GM23338 (cell line): ENCODE measurements at regions not wholly inside any gene's neighbourhood (a gene's known extent, or its start where the extent isn't known, plus 50 kb on each side); places are given as distances from the start of the nearest gene placed in this dataset.

Experiments used
- ATAC-seq: fragments of 200-7000 bp; cut with Tn5 transposase; 3 replicates; pipeline ENCODE4 v1.9.1; 2020
- DNase-seq: peaks from one replicate; pipeline ENCODE4 v3.0.0-alpha.2; 2015; ENCODE audit warnings: low spot score
- H2AFZ ChIP-seq: fragments of 200-600 bp; sonication (generic); 2 replicates; pipeline ENCODE4 v1.8.0; 2016; ENCODE audit warnings: antibody characterized with exemption, mild to moderate bottlenecking, moderate library complexity
- H3F3A ChIP-seq: fragments of 200-600 bp; sonication (generic); replicated peaks from 2 replicates; pipeline ENCODE4 v1.8.0; 2017; ENCODE audit warnings: antibody characterized with exemption, mixed run types, low read depth
- H3K27ac ChIP-seq: fragments of 200-600 bp; sonication (generic); 2 replicates; pipeline ENCODE4 v1.6.1; 2016; ENCODE audit warnings: low read depth
- H3K27me3 ChIP-seq: fragments of 200-600 bp; sonication (generic); 2 replicates; pipeline ENCODE4 v1.8.0; 2016; ENCODE audit warnings: mild to moderate bottlenecking, mixed run types, moderate library complexity; ENCODE audit not compliant: insufficient read depth
- H3K36me3 ChIP-seq: fragments of 200-600 bp; sonication (generic); 2 replicates; pipeline ENCODE4 v1.8.0; 2016; ENCODE audit warnings: mild to moderate bottlenecking; ENCODE audit not compliant: insufficient read depth
- H3K4me1 ChIP-seq: fragments of 200-600 bp; sonication (generic); 2 replicates; pipeline ENCODE4 v1.8.0; 2016; ENCODE audit warnings: mild to moderate bottlenecking, moderate library complexity; ENCODE audit not compliant: insufficient read depth
- H3K4me2 ChIP-seq: fragments of 200-600 bp; sonication (generic); 2 replicates; pipeline ENCODE4 v1.7.1; 2017; ENCODE audit warnings: mixed run types
- H3K4me3 ChIP-seq: fragments of 200-600 bp; sonication (generic); 2 replicates; pipeline ENCODE4 v1.6.1; 2016; ENCODE audit warnings: mixed run types
- H3K79me2 ChIP-seq: fragments of 200-600 bp; sonication (generic); replicated peaks from 2 replicates; pipeline ENCODE4 v1.8.0; 2017; ENCODE audit warnings: mild to moderate bottlenecking; ENCODE audit not compliant: insufficient read depth
- H3K9me2 ChIP-seq: fragments of 200-600 bp; sonication (generic); 2 replicates; pipeline ENCODE4 v1.8.0; 2017; ENCODE audit not compliant: insufficient read depth
- H4K20me1 ChIP-seq: fragments of 200-600 bp; sonication (generic); replicated peaks from 2 replicates; pipeline ENCODE4 v1.8.0; 2017; ENCODE audit warnings: mild to moderate bottlenecking; ENCODE audit not compliant: insufficient read depth
- H3K27ac Mint-ChIP-seq: 2 replicates; pipeline ENCODE4 v1.8.0; 2020; ENCODE audit warnings: inconsistent platforms, mild to moderate bottlenecking, moderate library complexity, mixed read lengths
- H3K27me3 Mint-ChIP-seq: 3 replicates; pipeline ENCODE4 v1.8.0; 2022; ENCODE audit warnings: low read depth, mild to moderate bottlenecking, moderate library complexity, mixed read lengths, inconsistent platforms; ENCODE audit not compliant: insufficient read depth, poor library complexity
- H3K36me3 Mint-ChIP-seq: 3 replicates; pipeline ENCODE4 v1.8.0; 2021; ENCODE audit warnings: low read depth, mild to moderate bottlenecking, inconsistent platforms, moderate library complexity, mixed read lengths
- H3K4me1 Mint-ChIP-seq: 3 replicates; pipeline ENCODE4 v1.8.0; 2020; ENCODE audit warnings: mild to moderate bottlenecking, inconsistent platforms, mixed read lengths
- H3K4me3 Mint-ChIP-seq: 3 replicates; pipeline ENCODE4 v1.8.0; 2021; ENCODE audit warnings: moderate library complexity, mild to moderate bottlenecking, inconsistent platforms, mixed read lengths
- H3K9me3 Mint-ChIP-seq: 3 replicates; pipeline ENCODE4 v1.8.0; 2020; ENCODE audit warnings: moderate library complexity, mild to moderate bottlenecking, inconsistent platforms, mixed read lengths
- CREB1 ChIP-seq: fragments of 250-450 bp; sonication (Bioruptor Pico); IDR thresholded peaks from 2 replicates; pipeline ENCODE4 v1.5.0; 2020; ENCODE audit warnings: low read depth, mild to moderate bottlenecking, moderate library complexity
- EZH2 ChIP-seq: fragments of 200-600 bp; sonication (generic); IDR thresholded peaks from one replicate; pipeline ENCODE4 v1.8.0; 2017; ENCODE audit warnings: antibody characterized with exemption, mild to moderate bottlenecking, low read depth; ENCODE audit not compliant: unreplicated experiment
- EZH2phosphoT487 ChIP-seq: fragments of 200-600 bp; sonication (generic); IDR thresholded peaks from one replicate; pipeline ENCODE4 v1.8.1; 2018; ENCODE audit warnings: antibody characterized with exemption; ENCODE audit not compliant: unreplicated experiment
- JUNB ChIP-seq: IDR thresholded peaks from one replicate; pipeline ENCODE4 v1.6.1; 2016; ENCODE audit warnings: antibody characterized with exemption; ENCODE audit not compliant: unreplicated experiment
- NANOG ChIP-seq: IDR thresholded peaks from 2 replicates; pipeline ENCODE4 v1.6.1; 2016; ENCODE audit warnings: antibody characterized with exemption, borderline replicate concordance
- POLR2AphosphoS5 ChIP-seq: IDR thresholded peaks from 2 replicates; pipeline ENCODE4 v1.6.1; 2016; ENCODE audit warnings: antibody characterized with exemption, low read depth
- STAT1 ChIP-seq: IDR thresholded peaks from one replicate; pipeline ENCODE4 v1.6.1; 2016; ENCODE audit warnings: antibody characterized with exemption; ENCODE audit not compliant: unreplicated experiment
- ZNF114 ChIP-seq: fragments of 250-450 bp; sonication (Bioruptor Pico); IDR thresholded peaks from 2 replicates; pipeline ENCODE4 v1.5.0; 2020; ENCODE audit warnings: mild to moderate bottlenecking, moderate library complexity
- ZNF331 ChIP-seq: fragments of 250-450 bp; sonication (Bioruptor Pico); IDR thresholded peaks from 2 replicates; pipeline ENCODE4 v1.5.0; 2020; ENCODE audit warnings: low read depth, mild to moderate bottlenecking, moderate library complexity
- TF ChIP-seq, protein P1 (sequence below), 2 experiments: fragments of 200-600 bp in 1 of 2; sonication (generic) in 1 of 2; conservative IDR thresholded peaks; 2 replicates each; pipeline versions ENCODE4 v1.5.1 to v1.6.1; 2016 to 2017; ENCODE audit warnings: antibody characterized with exemption in 2 of 2, low read depth in 2 of 2, mild to moderate bottlenecking in 2 of 2, moderate library complexity in 1 of 2
- TF ChIP-seq, protein P2 (sequence below): fragments of 250-450 bp; sonication (Bioruptor Pico); IDR thresholded peaks from 2 replicates; pipeline ENCODE4 v1.5.0; 2020; ENCODE audit warnings: mild to moderate bottlenecking, moderate library complexity
- TF ChIP-seq, protein P3 (sequence below): IDR thresholded peaks from one replicate; pipeline ENCODE4 v1.6.1; 2018; ENCODE audit warnings: antibody characterized with exemption; ENCODE audit not compliant: unreplicated experiment
- TF ChIP-seq, protein P4 (sequence below): IDR thresholded peaks from 2 replicates; pipeline ENCODE4 v1.6.1; 2016; ENCODE audit warnings: antibody characterized with exemption

DNA sequence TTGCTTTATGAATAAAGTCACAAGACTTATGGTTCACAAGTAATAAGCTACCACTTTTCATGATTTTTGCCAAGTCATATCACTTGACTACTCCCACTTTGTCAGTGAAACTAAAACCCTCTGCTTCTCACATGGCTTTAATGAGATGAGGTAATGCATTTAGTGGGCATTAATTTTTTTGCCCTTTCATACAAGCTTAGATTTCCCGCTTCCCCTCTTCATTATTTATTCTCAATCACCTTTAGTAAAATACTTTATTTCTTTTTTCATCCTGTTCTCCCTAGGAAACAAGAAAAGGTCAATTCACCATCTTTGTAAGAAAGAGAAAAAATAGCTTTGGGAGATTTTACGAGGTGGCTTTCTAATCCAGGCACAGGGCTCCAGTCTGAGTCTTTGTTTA is 109.6 kb upstream of the STARD3NL start:
- H3K4me3 ChIP-seq = no peak overlapping the region
- H3K4me2 ChIP-seq = no peak overlapping the region
- Mint-ChIP-seq H3K36me3 (no peaks in the 10 kb centered on the region), H3K9me3 (no peaks in the 10 kb centered on the region), H3K4me3 (no peak overlapping the region), H3K4me1 (peaks cover 24% of the 10 kb centered on the region), H3K27me3 (no peaks in the 10 kb centered on the region), H3K27ac (no peak overlapping the region)
- ATAC-seq (no peak), DNase-seq (no peak)
- TF ChIP-seq ZNF114 (no peak), EZH2phosphoT487 (no peak), EZH2 (no peak), ZNF331 (CRISPR knock-in tag) (no peak), JUNB (no peak), CREB1 (CRISPR knock-in tag) (no peak), POLR2AphosphoS5 (no peak), STAT1 (no peak), NANOG (no peak)
- TF ChIP-seq, protein P1, sequence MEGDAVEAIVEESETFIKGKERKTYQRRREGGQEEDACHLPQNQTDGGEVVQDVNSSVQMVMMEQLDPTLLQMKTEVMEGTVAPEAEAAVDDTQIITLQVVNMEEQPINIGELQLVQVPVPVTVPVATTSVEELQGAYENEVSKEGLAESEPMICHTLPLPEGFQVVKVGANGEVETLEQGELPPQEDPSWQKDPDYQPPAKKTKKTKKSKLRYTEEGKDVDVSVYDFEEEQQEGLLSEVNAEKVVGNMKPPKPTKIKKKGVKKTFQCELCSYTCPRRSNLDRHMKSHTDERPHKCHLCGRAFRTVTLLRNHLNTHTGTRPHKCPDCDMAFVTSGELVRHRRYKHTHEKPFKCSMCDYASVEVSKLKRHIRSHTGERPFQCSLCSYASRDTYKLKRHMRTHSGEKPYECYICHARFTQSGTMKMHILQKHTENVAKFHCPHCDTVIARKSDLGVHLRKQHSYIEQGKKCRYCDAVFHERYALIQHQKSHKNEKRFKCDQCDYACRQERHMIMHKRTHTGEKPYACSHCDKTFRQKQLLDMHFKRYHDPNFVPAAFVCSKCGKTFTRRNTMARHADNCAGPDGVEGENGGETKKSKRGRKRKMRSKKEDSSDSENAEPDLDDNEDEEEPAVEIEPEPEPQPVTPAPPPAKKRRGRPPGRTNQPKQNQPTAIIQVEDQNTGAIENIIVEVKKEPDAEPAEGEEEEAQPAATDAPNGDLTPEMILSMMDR (conservative IDR thresholded peaks at IDR 0.05; ENCODE audit: low read depth in 2 of 2) = no peak
- TF ChIP-seq, protein P2, sequence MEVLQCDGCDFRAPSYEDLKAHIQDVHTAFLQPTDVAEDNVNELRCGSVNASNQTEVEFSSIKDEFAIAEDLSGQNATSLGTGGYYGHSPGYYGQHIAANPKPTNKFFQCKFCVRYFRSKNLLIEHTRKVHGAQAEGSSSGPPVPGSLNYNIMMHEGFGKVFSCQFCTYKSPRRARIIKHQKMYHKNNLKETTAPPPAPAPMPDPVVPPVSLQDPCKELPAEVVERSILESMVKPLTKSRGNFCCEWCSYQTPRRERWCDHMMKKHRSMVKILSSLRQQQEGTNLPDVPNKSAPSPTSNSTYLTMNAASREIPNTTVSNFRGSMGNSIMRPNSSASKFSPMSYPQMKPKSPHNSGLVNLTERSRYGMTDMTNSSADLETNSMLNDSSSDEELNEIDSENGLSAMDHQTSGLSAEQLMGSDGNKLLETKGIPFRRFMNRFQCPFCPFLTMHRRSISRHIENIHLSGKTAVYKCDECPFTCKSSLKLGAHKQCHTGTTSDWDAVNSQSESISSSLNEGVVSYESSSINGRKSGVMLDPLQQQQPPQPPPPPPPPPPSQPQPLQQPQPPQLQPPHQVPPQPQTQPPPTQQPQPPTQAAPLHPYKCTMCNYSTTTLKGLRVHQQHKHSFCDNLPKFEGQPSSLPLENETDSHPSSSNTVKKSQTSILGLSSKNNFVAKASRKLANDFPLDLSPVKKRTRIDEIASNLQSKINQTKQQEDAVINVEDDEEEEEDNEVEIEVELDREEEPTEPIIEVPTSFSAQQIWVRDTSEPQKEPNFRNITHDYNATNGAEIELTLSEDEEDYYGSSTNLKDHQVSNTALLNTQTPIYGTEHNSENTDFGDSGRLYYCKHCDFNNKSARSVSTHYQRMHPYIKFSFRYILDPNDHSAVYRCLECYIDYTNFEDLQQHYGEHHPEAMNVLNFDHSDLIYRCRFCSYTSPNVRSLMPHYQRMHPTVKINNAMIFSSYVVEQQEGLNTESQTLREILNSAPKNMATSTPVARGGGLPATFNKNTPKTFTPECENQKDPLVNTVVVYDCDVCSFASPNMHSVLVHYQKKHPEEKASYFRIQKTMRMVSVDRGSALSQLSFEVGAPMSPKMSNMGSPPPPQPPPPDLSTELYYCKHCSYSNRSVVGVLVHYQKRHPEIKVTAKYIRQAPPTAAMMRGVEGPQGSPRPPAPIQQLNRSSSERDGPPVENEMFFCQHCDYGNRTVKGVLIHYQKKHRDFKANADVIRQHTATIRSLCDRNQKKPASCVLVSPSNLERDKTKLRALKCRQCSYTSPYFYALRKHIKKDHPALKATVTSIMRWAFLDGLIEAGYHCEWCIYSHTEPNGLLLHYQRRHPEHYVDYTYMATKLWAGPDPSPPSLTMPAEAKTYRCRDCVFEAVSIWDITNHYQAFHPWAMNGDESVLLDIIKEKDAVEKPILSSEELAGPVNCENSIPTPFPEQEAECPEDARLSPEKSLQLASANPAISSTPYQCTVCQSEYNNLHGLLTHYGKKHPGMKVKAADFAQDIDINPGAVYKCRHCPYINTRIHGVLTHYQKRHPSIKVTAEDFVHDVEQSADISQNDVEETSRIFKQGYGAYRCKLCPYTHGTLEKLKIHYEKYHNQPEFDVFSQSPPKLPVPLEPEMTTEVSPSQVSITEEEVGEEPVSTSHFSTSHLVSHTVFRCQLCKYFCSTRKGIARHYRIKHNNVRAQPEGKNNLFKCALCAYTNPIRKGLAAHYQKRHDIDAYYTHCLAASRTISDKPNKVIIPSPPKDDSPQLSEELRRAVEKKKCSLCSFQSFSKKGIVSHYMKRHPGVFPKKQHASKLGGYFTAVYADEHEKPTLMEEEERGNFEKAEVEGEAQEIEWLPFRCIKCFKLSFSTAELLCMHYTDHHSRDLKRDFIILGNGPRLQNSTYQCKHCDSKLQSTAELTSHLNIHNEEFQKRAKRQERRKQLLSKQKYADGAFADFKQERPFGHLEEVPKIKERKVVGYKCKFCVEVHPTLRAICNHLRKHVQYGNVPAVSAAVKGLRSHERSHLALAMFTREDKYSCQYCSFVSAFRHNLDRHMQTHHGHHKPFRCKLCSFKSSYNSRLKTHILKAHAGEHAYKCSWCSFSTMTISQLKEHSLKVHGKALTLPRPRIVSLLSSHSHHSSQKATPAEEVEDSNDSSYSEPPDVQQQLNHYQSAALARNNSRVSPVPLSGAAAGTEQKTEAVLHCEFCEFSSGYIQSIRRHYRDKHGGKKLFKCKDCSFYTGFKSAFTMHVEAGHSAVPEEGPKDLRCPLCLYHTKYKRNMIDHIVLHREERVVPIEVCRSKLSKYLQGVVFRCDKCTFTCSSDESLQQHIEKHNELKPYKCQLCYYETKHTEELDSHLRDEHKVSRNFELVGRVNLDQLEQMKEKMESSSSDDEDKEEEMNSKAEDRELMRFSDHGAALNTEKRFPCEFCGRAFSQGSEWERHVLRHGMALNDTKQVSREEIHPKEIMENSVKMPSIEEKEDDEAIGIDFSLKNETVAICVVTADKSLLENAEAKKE (CRISPR knock-in tag) = no peak
- TF ChIP-seq, protein P3, sequence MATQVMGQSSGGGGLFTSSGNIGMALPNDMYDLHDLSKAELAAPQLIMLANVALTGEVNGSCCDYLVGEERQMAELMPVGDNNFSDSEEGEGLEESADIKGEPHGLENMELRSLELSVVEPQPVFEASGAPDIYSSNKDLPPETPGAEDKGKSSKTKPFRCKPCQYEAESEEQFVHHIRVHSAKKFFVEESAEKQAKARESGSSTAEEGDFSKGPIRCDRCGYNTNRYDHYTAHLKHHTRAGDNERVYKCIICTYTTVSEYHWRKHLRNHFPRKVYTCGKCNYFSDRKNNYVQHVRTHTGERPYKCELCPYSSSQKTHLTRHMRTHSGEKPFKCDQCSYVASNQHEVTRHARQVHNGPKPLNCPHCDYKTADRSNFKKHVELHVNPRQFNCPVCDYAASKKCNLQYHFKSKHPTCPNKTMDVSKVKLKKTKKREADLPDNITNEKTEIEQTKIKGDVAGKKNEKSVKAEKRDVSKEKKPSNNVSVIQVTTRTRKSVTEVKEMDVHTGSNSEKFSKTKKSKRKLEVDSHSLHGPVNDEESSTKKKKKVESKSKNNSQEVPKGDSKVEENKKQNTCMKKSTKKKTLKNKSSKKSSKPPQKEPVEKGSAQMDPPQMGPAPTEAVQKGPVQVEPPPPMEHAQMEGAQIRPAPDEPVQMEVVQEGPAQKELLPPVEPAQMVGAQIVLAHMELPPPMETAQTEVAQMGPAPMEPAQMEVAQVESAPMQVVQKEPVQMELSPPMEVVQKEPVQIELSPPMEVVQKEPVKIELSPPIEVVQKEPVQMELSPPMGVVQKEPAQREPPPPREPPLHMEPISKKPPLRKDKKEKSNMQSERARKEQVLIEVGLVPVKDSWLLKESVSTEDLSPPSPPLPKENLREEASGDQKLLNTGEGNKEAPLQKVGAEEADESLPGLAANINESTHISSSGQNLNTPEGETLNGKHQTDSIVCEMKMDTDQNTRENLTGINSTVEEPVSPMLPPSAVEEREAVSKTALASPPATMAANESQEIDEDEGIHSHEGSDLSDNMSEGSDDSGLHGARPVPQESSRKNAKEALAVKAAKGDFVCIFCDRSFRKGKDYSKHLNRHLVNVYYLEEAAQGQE = no peak
- TF ChIP-seq, protein P4, sequence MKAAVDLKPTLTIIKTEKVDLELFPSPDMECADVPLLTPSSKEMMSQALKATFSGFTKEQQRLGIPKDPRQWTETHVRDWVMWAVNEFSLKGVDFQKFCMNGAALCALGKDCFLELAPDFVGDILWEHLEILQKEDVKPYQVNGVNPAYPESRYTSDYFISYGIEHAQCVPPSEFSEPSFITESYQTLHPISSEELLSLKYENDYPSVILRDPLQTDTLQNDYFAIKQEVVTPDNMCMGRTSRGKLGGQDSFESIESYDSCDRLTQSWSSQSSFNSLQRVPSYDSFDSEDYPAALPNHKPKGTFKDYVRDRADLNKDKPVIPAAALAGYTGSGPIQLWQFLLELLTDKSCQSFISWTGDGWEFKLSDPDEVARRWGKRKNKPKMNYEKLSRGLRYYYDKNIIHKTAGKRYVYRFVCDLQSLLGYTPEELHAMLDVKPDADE = no peak
- H3K36me3 ChIP-seq = no peaks in the 10 kb centered on the region
- peaks cover 10% of the 10 kb centered on the region; the same call in 1 of the 2 replicates for H3K9me2 ChIP-seq
- no peaks in the 10 kb centered on the region for H4K20me1 ChIP-seq
- H3K27ac ChIP-seq = no peak overlapping the region
- no peaks in the 10 kb centered on the region for H3K27me3 ChIP-seq
- H3K4me1 ChIP-seq = peaks cover 11% of the 10 kb centered on the region
- H3K79me2 ChIP-seq = no peaks in the 10 kb centered on the region
- no peaks in the 10 kb centered on the region for H3F3A ChIP-seq
- H2AFZ ChIP-seq = peak overlapping the region; percentile 52; the same call in 1 of the 2 replicates
